K562 (cell line): ENCODE measurements at regions not wholly inside any gene's neighbourhood (a gene's known extent, or its start where the extent isn't known, plus 50 kb on each side); places are given as distances from the start of the nearest gene placed in this dataset.

Experiments
- ATAC-seq: fragments of 200-7000 bp; cut with Tn5 transposase; 3 replicates; pipeline ENCODE4 v1.9.1; 2020; ENCODE audit warnings: moderate library complexity
- BruUV-seq: library from RNA; stranded (reverse); fragments of 400-500 nt; replicated peaks from 2 replicates; lab custom pipeline; 2021; lab: Mats Ljungman, UMichigan
- CTCF ChIA-PET: fragments of 300-600 bp; formaldehyde crosslinking; extraction: SDS; loops from one replicate; lab custom pipeline; 2021; ENCODE audit warnings: low intra/inter-chr PET ratio; lab: Yijun Ruan, JAX
- POLR2A ChIA-PET: fragments of 300-600, 350-650 bp; sonication (Branson Sonifier 250); formaldehyde crosslinking; extraction: SDS; loops from one replicate; lab custom pipeline; 2021; ENCODE audit warnings: antibody characterized with exemption, inconsistent platforms; lab: Yijun Ruan, JAX
- DNase-seq, 4 experiments: peaks; one replicate each; pipeline versions ENCODE4 v3.0.0 to v3.0.0-alpha.2; 2011 to 2018; ENCODE audit warnings: low spot score in 3 of 4, mixed read lengths in 3 of 4; ENCODE audit errors: extremely low read depth in 1 of 4
- FAIRE-seq: peaks from 2 replicates; lab custom pipeline; 2011; peaks lifted over from hg19 to GRCh38; lab: Jason Lieb, UNC
- H2AFZ ChIP-seq: 2 replicates; pipeline ENCODE4 v1.6.0; 2011; ENCODE audit warnings: low read depth, low read length, control low read depth, inconsistent platforms
- H3K27ac ChIP-seq: fragments of 200-600 bp; 3 replicates; pipeline ENCODE4 v1.8.0; 2011; ENCODE audit warnings: low read depth, mild to moderate bottlenecking, control low read depth, inconsistent platforms, low read length, moderate library complexity, mixed read lengths; ENCODE audit errors: extremely low read depth
- H3K27me3 ChIP-seq, 2 experiments: fragments of 300-600 bp in 1 of 2; 2 replicates in 1 of 2; 3 replicates in 1 of 2; pipeline versions ENCODE4 v1.6.0 to v1.8.0; 2011; ENCODE audit warnings: inconsistent platforms in 2 of 2, low read length in 2 of 2, mild to moderate bottlenecking in 1 of 2, mixed read lengths in 1 of 2, moderate library complexity in 1 of 2; ENCODE audit not compliant: control insufficient read depth in 2 of 2, insufficient read depth in 2 of 2
- H3K36me3 ChIP-seq: fragments of 300-600 bp; 3 replicates; pipeline ENCODE4 v1.8.0; 2011; ENCODE audit warnings: mild to moderate bottlenecking, low read length, inconsistent platforms; ENCODE audit not compliant: control insufficient read depth, insufficient read depth
- H3K4me1 ChIP-seq, 2 experiments: fragments of 200-600 bp in 1 of 2; replicated peaks in 1 of 2; 2 replicates in 1 of 2; 3 replicates in 1 of 2; pipeline versions ENCODE4 v1.5.1 to v1.8.0; 2011; ENCODE audit warnings: inconsistent platforms in 2 of 2, low read length in 2 of 2, mild to moderate bottlenecking in 1 of 2, mixed read lengths in 1 of 2, moderate library complexity in 1 of 2; ENCODE audit not compliant: control insufficient read depth in 2 of 2, insufficient read depth in 2 of 2
- H3K4me2 ChIP-seq: 2 replicates; pipeline ENCODE4 v1.6.1; 2011; ENCODE audit warnings: low read length, control low read depth, inconsistent platforms, mixed read lengths; ENCODE audit not compliant: insufficient read depth
- H3K4me3 ChIP-seq: fragments of 200-600 bp; sonication (generic), shearing (Covaris generic); 2 replicates; pipeline ENCODE4 v1.5.1; 2016; ENCODE audit warnings: control low read depth, inconsistent platforms
- H3K79me2 ChIP-seq: fragments of 200-600 bp; 3 replicates; pipeline ENCODE4 v1.8.0; 2011; ENCODE audit warnings: low read length, inconsistent platforms; ENCODE audit not compliant: control insufficient read depth, insufficient read depth
- H3K9ac ChIP-seq, 2 experiments: 2 replicates each; pipeline versions ENCODE4 v1.6.0 to v1.6.1; 2011; ENCODE audit warnings: low read depth in 2 of 2, low read length in 2 of 2, control low read depth in 1 of 2, inconsistent platforms in 1 of 2, mild to moderate bottlenecking in 1 of 2, mixed read lengths in 1 of 2; ENCODE audit not compliant: insufficient read depth in 1 of 2
- H3K9me1 ChIP-seq: one replicate; pipeline ENCODE4 v1.6.0; 2011; ENCODE audit warnings: inconsistent platforms, mild to moderate bottlenecking, low read length, moderate library complexity; ENCODE audit not compliant: control insufficient read depth, insufficient read depth
- H3K9me3 ChIP-seq: replicated peaks from 2 replicates; pipeline ENCODE4 v1.5.1; 2011; ENCODE audit warnings: low read depth, low read length, inconsistent platforms; ENCODE audit not compliant: control insufficient read depth, insufficient read depth
- H4K20me1 ChIP-seq: replicated peaks from 2 replicates; pipeline ENCODE4 v1.6.1; 2011; ENCODE audit warnings: low read length, inconsistent platforms, mixed read lengths; ENCODE audit not compliant: control insufficient read depth, insufficient read depth
- E2F5 ChIP-seq: sonication (generic); formaldehyde crosslinking; IDR thresholded peaks from 2 replicates; pipeline ENCODE4 v1.8.0; 2022; ENCODE audit warnings: mild to moderate bottlenecking, missing genetic modification reagents
- ESRRA ChIP-seq: fragments of 450-650 bp; IDR thresholded peaks from 2 replicates; pipeline ENCODE4 v1.6.1; 2014; ENCODE audit warnings: low read depth, mild to moderate bottlenecking, moderate library complexity, borderline replicate concordance
- EZH2 ChIP-seq: IDR thresholded peaks from 2 replicates; pipeline ENCODE4 v1.6.1; 2012; ENCODE audit warnings: low read depth, mild to moderate bottlenecking, inconsistent platforms, low read length, borderline replicate concordance
- FOXK2 ChIP-seq, 2 experiments: fragments of 450-650 bp; IDR thresholded peaks in 1 of 2; conservative IDR thresholded peaks in 1 of 2; 2 replicates each; pipeline ENCODE4 v1.6.1; 2016; ENCODE audit warnings: low read depth in 2 of 2, mild to moderate bottlenecking in 1 of 2
- HDAC8 ChIP-seq: fragments of 450-650 bp; IDR thresholded peaks from 2 replicates; pipeline ENCODE4 v1.6.1; 2016; ENCODE audit warnings: mild to moderate bottlenecking, missing genetic modification characterization, moderate library complexity, missing compliant biosample characterization
- KHSRP ChIP-seq: fragments of 450-650 bp; IDR thresholded peaks from 2 replicates; pipeline ENCODE4 v1.6.1; 2017
- PBX2 ChIP-seq, 2 experiments: IDR thresholded peaks in 1 of 2; conservative IDR thresholded peaks in 1 of 2; 2 replicates each; pipeline ENCODE4 v1.6.1; 2016; ENCODE audit warnings: low read depth in 2 of 2, mild to moderate bottlenecking in 1 of 2, missing compliant biosample characterization in 1 of 2, missing genetic modification characterization in 1 of 2, moderate library complexity in 1 of 2
- SIN3B ChIP-seq: fragments of 450-650 bp; IDR thresholded peaks from 2 replicates; pipeline ENCODE4 v1.6.1; 2017; ENCODE audit warnings: low read depth, mild to moderate bottlenecking, moderate library complexity
- SMAD4 ChIP-seq: fragments of 250-450 bp; sonication (Bioruptor Pico); conservative IDR thresholded peaks from 2 replicates; pipeline ENCODE4 v1.8.0; 2021; ENCODE audit warnings: inconsistent platforms, mild to moderate bottlenecking, moderate library complexity
- TCF7L2 ChIP-seq: fragments of 150-350 bp; IDR thresholded peaks from 2 replicates; pipeline ENCODE4 v1.6.1; 2016; ENCODE audit warnings: low read depth, mild to moderate bottlenecking, low read length, moderate library complexity
- TGIF2 ChIP-seq: sonication (generic); formaldehyde crosslinking; IDR thresholded peaks from 2 replicates; pipeline ENCODE4 v1.8.1; 2022; ENCODE audit warnings: mild to moderate bottlenecking, missing genetic modification reagents, moderate library complexity
- TOE1 ChIP-seq, 2 experiments: fragments of 450-650 bp in 1 of 2; sonication (generic) in 1 of 2; formaldehyde crosslinking in 1 of 2; IDR thresholded peaks; 2 replicates each; pipeline versions ENCODE4 v1.7.1 to v1.8.0; 2016 to 2022; ENCODE audit warnings: borderline replicate concordance in 2 of 2, mild to moderate bottlenecking in 2 of 2, antibody characterized with exemption in 1 of 2, inconsistent platforms in 1 of 2, low read depth in 1 of 2, missing genetic modification reagents in 1 of 2, moderate library complexity in 1 of 2
- ZNF274 ChIP-seq: IDR thresholded peaks from 2 replicates; pipeline ENCODE4 v1.6.1; 2011; ENCODE audit warnings: low read depth, mild to moderate bottlenecking, low read length, moderate library complexity, borderline replicate concordance
- ZNF324 ChIP-seq: fragments of 250-450 bp; sonication (Bioruptor Pico); IDR thresholded peaks from 2 replicates; pipeline ENCODE4 v1.4.0; 2020; ENCODE audit warnings: mild to moderate bottlenecking
- WGBS: fragments of 100-300 bp; shearing (Covaris generic); methylation state at CpG from one replicate; pipeline ENCODE4 v1.1.6; 2016; ENCODE audit warnings: low coverage, mixed read lengths; ENCODE audit not compliant: insufficient coverage; ENCODE audit errors: missing lambda C conversion rate; 5-methylcytosine and 5-hydroxymethylcytosine counted together
- in situ Hi-C: fragments of 300-500 bp; cut with MboI; formaldehyde crosslinking; loops from 4 replicates; pipeline ENCODE4 v1.15.0; 2018; ENCODE audit warnings: inconsistent platforms, mixed read lengths
- intact Hi-C: fragments of 100-400 bp; cut with micrococcal nuclease; formaldehyde crosslinking; loops from 2 replicates; pipeline ENCODE4 v1.14.2; 2022

- ATAC-seq (no peak), DNase-seq (no peak), FAIRE-seq (no peak)
- Histone ChIP-seq H3K79me2 (no peaks in the 10 kb centered on the region), H3K27me3 (no peaks in the 10 kb centered on the region), H3K4me2 (no peak overlapping the region), H3K4me3 (no peak overlapping the region), H4K20me1 (no peaks in the 10 kb centered on the region), H3K36me3 (no peaks in the 10 kb centered on the region), H3K9me3 (no peaks in the 10 kb centered on the region), H3K4me1 (no peaks in the 10 kb centered on the region), H3K9ac (no peak overlapping the region), H3K27ac (no peak overlapping the region), H3K9me1 (no peaks in the 10 kb centered on the region), H2AFZ (no peak overlapping the region)
- intact Hi-C loops (no loop called here), in situ Hi-C loops (no loop called here)
- no TSS peak for BruUV-seq
- ChIA-PET CTCF (no interaction called here), POLR2A (no interaction called here)
- 0% methylated on average over 4 of the region's 4 CpGs for WGBS
- no peak for TF ChIP-seq E2F5 (CRISPR knock-in tag)
- no peak for TF ChIP-seq SIN3B
- no peak for TF ChIP-seq TGIF2 (CRISPR knock-in tag)
- no peak for TF ChIP-seq TCF7L2
- TF ChIP-seq ESRRA: no peak
- no peak for TF ChIP-seq ZNF324 (CRISPR knock-in tag)
- no peak for TF ChIP-seq SMAD4 (CRISPR knock-in tag)
- no peak for TF ChIP-seq HDAC8 (tag)
- TF ChIP-seq TOE1 (IDR thresholded peaks at IDR 0.05; ENCODE audit: borderline replicate concordance): no peak
- no peak for TF ChIP-seq TOE1 (CRISPR knock-in tag; IDR thresholded peaks at IDR 0.05; ENCODE audit: borderline replicate concordance, low read depth)
- TF ChIP-seq PBX2 (CRISPR knock-in tag; IDR thresholded peaks at IDR 0.05; ENCODE audit: low read depth): no peak
- TF ChIP-seq PBX2 (tag; conservative IDR thresholded peaks at IDR 0.05; ENCODE audit: low read depth): no peak
- TF ChIP-seq KHSRP: no peak
- no peak for TF ChIP-seq EZH2
- no peak for TF ChIP-seq ZNF274
- no peak for TF ChIP-seq FOXK2 (conservative IDR thresholded peaks at IDR 0.05 in 1 of 2, IDR thresholded peaks at IDR 0.05 in 1 of 2; ENCODE audit: low read depth in 2 of 2)
Measured at GRCh38 chr5:60497706-60498500, 202.1 kb downstream of the DEPDC1B start.
